PC-9 (cell line): ENCODE measurements at regions not wholly inside any gene's neighbourhood (a gene's known extent, or its start where the extent isn't known, plus 50 kb on each side); places are given as distances from the start of the nearest gene placed in this dataset.

ENCODE experiments used
- BruUV-seq: library from RNA; stranded (reverse); fragments of 400-500 nt; replicated peaks from 2 replicates; lab custom pipeline; 2021; lab: Mats Ljungman, UMichigan
- CTCF ChIA-PET: fragments of 300-600 bp; sonication (Branson Sonifier 250); formaldehyde crosslinking; loops from one replicate; lab custom pipeline; 2022; ENCODE audit warnings: antibody characterized with exemption; lab: Charles Lee
- POLR2A ChIA-PET: fragments of 300-600 bp; sonication (Branson Sonifier 250); formaldehyde crosslinking; loops from one replicate; lab custom pipeline; 2022; ENCODE audit warnings: antibody characterized with exemption; ENCODE audit not compliant: unreplicated experiment; lab: Charles Lee
- DNase-seq, 2 experiments: peaks; one replicate each; pipeline versions ENCODE4 v3.0.0 to v3.0.0-alpha.2; 2015 to 2022; ENCODE audit warnings: mixed read lengths in 1 of 2
- H2AFZ ChIP-seq: fragments of 200-600 bp; sonication (generic); 2 replicates; pipeline ENCODE4 v1.8.1; 2017; ENCODE audit warnings: antibody characterized with exemption
- H3F3A ChIP-seq: fragments of 200-600 bp; sonication (generic); 2 replicates; pipeline ENCODE4 v1.8.1; 2017; ENCODE audit warnings: antibody characterized with exemption, mild to moderate bottlenecking, low read depth; ENCODE audit not compliant: insufficient read depth
- H3K27ac ChIP-seq: fragments of 200-600 bp; sonication (generic); 2 replicates; pipeline ENCODE4 v1.6.1; 2016; ENCODE audit warnings: mixed run types
- H3K27me3 ChIP-seq: fragments of 200-600 bp; sonication (generic); 2 replicates; pipeline ENCODE4 v1.6.1; 2016; ENCODE audit warnings: low read depth, mixed run types; ENCODE audit not compliant: insufficient read depth
- H3K36me3 ChIP-seq: fragments of 200-600 bp; sonication (generic); 2 replicates; pipeline ENCODE4 v1.6.1; 2016; ENCODE audit warnings: low read depth, mixed run types
- H3K4me1 ChIP-seq: fragments of 200-600 bp; sonication (generic); replicated peaks from 2 replicates; pipeline ENCODE4 v1.6.1; 2016; ENCODE audit warnings: mixed run types; ENCODE audit not compliant: insufficient read depth
- H3K4me2 ChIP-seq: fragments of 200-600 bp; sonication (generic); 2 replicates; pipeline ENCODE4 v1.6.1; 2017; ENCODE audit warnings: mixed run types
- H3K4me3 ChIP-seq: fragments of 200-600 bp; sonication (generic); 2 replicates; pipeline ENCODE4 v1.6.1; 2016; ENCODE audit warnings: mixed run types
- H3K79me2 ChIP-seq: fragments of 200-600 bp; sonication (generic); 2 replicates; pipeline ENCODE4 v1.6.1; 2017; ENCODE audit warnings: low read depth, mixed run types
- H3K9me2 ChIP-seq: fragments of 200-600 bp; sonication (generic); 2 replicates; pipeline ENCODE4 v1.8.1; 2017; ENCODE audit warnings: mild to moderate bottlenecking; ENCODE audit not compliant: insufficient read depth
- H3K9me3 ChIP-seq: fragments of 200-600 bp; sonication (generic); 2 replicates; pipeline ENCODE4 v1.8.1; 2016; ENCODE audit warnings: low read depth; ENCODE audit not compliant: insufficient read depth
- H4K20me1 ChIP-seq: fragments of 200-600 bp; sonication (generic); 2 replicates; pipeline ENCODE4 v1.8.1; 2017; ENCODE audit not compliant: insufficient read depth
- CTCF ChIP-seq: fragments of 200-600 bp; sonication (generic); conservative IDR thresholded peaks from 2 replicates; pipeline ENCODE4 v1.6.1; 2017; ENCODE audit warnings: mixed run types, antibody characterized with exemption, mild to moderate bottlenecking, moderate library complexity
- EZH2 ChIP-seq: fragments of 200-600 bp; sonication (generic); IDR thresholded peaks from 2 replicates; pipeline ENCODE4 v1.8.0; 2017; ENCODE audit warnings: antibody characterized with exemption, low read depth
- intact Hi-C: fragments of 100-400 bp; cut with micrococcal nuclease; formaldehyde crosslinking; loops from one replicate; pipeline ENCODE4 v1.10.0; 2022; ENCODE audit not compliant: unreplicated experiment

- Histone ChIP-seq H2AFZ (no peak overlapping the region), H3K4me1 (no peaks in the 10 kb centered on the region), H3K27me3 (peaks cover 96% of the 10 kb centered on the region), H3K4me3 (no peak overlapping the region), H3K27ac (no peak overlapping the region), H3K9me3 (no peaks in the 10 kb centered on the region), H3F3A (no peaks in the 10 kb centered on the region), H4K20me1 (no peaks in the 10 kb centered on the region), H3K36me3 (no peaks in the 10 kb centered on the region), H3K79me2 (no peaks in the 10 kb centered on the region), H3K4me2 (no peak overlapping the region), H3K9me2 (no peaks in the 10 kb centered on the region)
- POLR2A ChIA-PET: no interaction called here
- TF ChIP-seq EZH2 (no peak), CTCF (no peak)
- CTCF ChIA-PET: no interaction called here
- no TSS peak for BruUV-seq
- no peak for DNase-seq
- intact Hi-C loops: no loop called here
Measured at GRCh38 chr5:4226565-4226964, 630.9 kb downstream of the IRX1 start.

GRCh38 chr5:4228708-4229107 is 633.1 kb downstream of the IRX1 start:
- no peak overlapping the region for H2AFZ ChIP-seq
- no peaks in the 10 kb centered on the region for H3F3A ChIP-seq
- no peak overlapping the region for H3K4me2 ChIP-seq
- no peaks in the 10 kb centered on the region for H4K20me1 ChIP-seq
- no peak overlapping the region for H3K27ac ChIP-seq
- ChIA-PET POLR2A (no interaction called here), CTCF (no interaction called here)
- TF ChIP-seq EZH2 (no peak), CTCF (no peak)
- no peak overlapping the region for H3K4me3 ChIP-seq
- H3K79me2 ChIP-seq: no peaks in the 10 kb centered on the region
- intact Hi-C loops: no loop called here
- H3K36me3 ChIP-seq: no peaks in the 10 kb centered on the region
- no peaks in the 10 kb centered on the region for H3K9me3 ChIP-seq
- no TSS peak for BruUV-seq
- peaks cover 80% of the 10 kb centered on the region for H3K27me3 ChIP-seq
- no peaks in the 10 kb centered on the region for H3K9me2 ChIP-seq
- H3K4me1 ChIP-seq: no peaks in the 10 kb centered on the region
- DNase-seq: no peak

DNA sequence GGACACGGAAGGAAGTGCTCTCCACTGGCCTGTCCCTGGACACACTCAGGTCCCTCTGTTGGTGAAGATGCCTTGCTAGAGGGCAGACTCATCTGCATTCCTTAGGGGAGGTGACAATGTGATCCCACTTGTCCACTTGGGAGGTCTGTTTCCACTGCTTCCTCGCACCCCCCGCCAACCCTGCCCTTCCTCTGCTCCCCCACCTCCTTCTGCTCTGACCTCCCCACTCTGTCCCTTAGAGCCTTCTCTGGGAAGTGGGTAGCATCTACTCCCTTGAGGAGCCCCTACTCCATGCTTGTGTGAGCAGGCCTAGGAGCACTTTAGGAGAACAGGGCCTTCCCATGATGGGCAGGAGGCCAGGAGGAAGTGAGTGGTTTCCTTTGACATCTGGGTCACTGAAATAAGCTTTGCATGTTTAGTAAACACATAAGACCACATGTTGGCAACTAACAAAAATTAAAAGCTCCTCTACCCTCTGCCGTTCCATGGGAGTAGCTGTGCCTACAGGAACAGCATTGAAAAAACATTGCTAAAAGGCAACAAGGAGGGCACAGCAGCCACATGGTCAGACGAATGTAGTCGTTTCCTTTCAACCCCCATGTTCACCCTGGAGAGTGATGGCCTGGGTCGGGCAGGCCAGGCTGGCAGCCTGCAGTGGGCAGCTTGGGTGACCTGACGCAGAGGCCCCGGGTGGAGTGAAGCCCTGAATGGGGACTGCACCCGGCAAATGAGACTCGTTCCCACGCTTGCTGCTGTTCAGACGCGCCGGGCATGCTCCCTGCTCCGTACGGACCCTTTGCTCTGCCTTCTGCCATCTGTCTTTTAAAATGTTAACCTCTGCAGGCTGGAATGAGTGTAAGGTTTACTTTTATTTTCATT is 634.0 kb downstream of the IRX1 start:
- no peak overlapping the region for H2AFZ ChIP-seq
- no peak overlapping the region for H3K4me3 ChIP-seq
- peaks cover 73% of the 10 kb centered on the region for H3K27me3 ChIP-seq
- H3K4me1 ChIP-seq: no peaks in the 10 kb centered on the region
- DNase-seq: no peak
- H3F3A ChIP-seq: no peaks in the 10 kb centered on the region
- H3K27ac ChIP-seq: no peak overlapping the region
- no peak for TF ChIP-seq CTCF
- TF ChIP-seq EZH2: no peak
- no peak overlapping the region for H3K4me2 ChIP-seq
- CTCF ChIA-PET: no interaction called here
- BruUV-seq: no TSS peak
- POLR2A ChIA-PET: no interaction called here
- no peaks in the 10 kb centered on the region for H4K20me1 ChIP-seq
- no peaks in the 10 kb centered on the region for H3K79me2 ChIP-seq
- H3K9me2 ChIP-seq: no peaks in the 10 kb centered on the region
- no peaks in the 10 kb centered on the region for H3K36me3 ChIP-seq
- H3K9me3 ChIP-seq: 0 out of 2 replicates have a peak, but pooled peaks cover 4% of the 10 kb centered on the region
- intact Hi-C loops: no loop called here
